Kidney (tissue), 13 donors: ENCODE measurements at regions not wholly inside any gene's neighbourhood (a gene's known extent, or its start where the extent isn't known, plus 50 kb on each side); places are given as distances from the start of the nearest gene placed in this dataset.
"Not testable (repeated sequence)": the region's sequence is repeated elsewhere in the genome, so short reads cannot be mapped to it uniquely, and the experiment has no call there.

Source experiments
- DNase-seq, 5 donors: peaks; one replicate each; pipeline ENCODE4 v3.0.0-alpha.2; 2013 to 2020
- FAIRE-seq: peaks from 2 replicates; lab custom pipeline; 2012; peaks lifted over from hg19 to GRCh38; lab: Jason Lieb, UNC
- H3K27ac ChIP-seq, 2 donors: one replicate each; pipeline ENCODE4 v1.7.0; 2013; ENCODE audit warnings: low read depth in 2 of 2, low read length in 2 of 2, inconsistent platforms in 1 of 2
- H3K27me3 ChIP-seq: one replicate; pipeline ENCODE4 v1.7.1; 2013; ENCODE audit warnings: low read length, inconsistent platforms; ENCODE audit not compliant: control insufficient read depth, insufficient read depth
- H3K36me3 ChIP-seq, 3 donors: one replicate each; pipeline versions ENCODE4 v1.7.0 to v1.7.1; 2013; ENCODE audit warnings: low read length in 3 of 3, control low read depth in 1 of 3, inconsistent platforms in 1 of 3; ENCODE audit not compliant: insufficient read depth in 3 of 3, control insufficient read depth in 2 of 3
- H3K4me1 ChIP-seq, 3 donors: one replicate each; pipeline versions ENCODE4 v1.7.0 to v1.7.1; 2013; ENCODE audit warnings: low read length in 3 of 3, inconsistent platforms in 1 of 3, low read depth in 1 of 3; ENCODE audit not compliant: control insufficient read depth in 2 of 3, insufficient read depth in 2 of 3
- H3K4me3 ChIP-seq, 3 donors: one replicate each; pipeline versions ENCODE4 v1.7.0 to v1.8.1; 2013; ENCODE audit warnings: low read length in 3 of 3, control low read depth in 1 of 3, inconsistent platforms in 1 of 3
- H3K9ac ChIP-seq, 3 donors: one replicate each; pipeline versions ENCODE4 v1.7.0 to v1.7.1; 2013; ENCODE audit warnings: low read length in 3 of 3, control low read depth in 1 of 3, inconsistent platforms in 1 of 3
- H3K9me3 ChIP-seq, 3 donors: one replicate each; pipeline versions ENCODE4 v1.7.0 to v1.7.1; 2013; ENCODE audit warnings: low read length in 3 of 3, control low read depth in 1 of 3, inconsistent platforms in 1 of 3; ENCODE audit not compliant: control insufficient read depth in 2 of 3, insufficient read depth in 1 of 3
- intact Hi-C: fragments of 100-400 bp; cut with DNase I; formaldehyde crosslinking; loops from one replicate; pipeline ENCODE4 v1.11.1; 2022
- TF ChIP-seq, protein P1 (sequence below): IDR thresholded peaks from 3 replicates; pipeline ENCODE4 v1.5.1; 2012; ENCODE audit warnings: mild to moderate bottlenecking, moderate library complexity, borderline replicate concordance; ENCODE audit not compliant: insufficient read depth; ENCODE audit errors: extremely low read depth
- donor health status: control.
- donor health status: control.
- donor health status: control.
- donor health status: control.
- donor health status: control.
- donor health status: DM: yes; HTN: yes; CAD: no.
- donor health status: Normal renal cell carcinoma (clear cell type).

DNA sequence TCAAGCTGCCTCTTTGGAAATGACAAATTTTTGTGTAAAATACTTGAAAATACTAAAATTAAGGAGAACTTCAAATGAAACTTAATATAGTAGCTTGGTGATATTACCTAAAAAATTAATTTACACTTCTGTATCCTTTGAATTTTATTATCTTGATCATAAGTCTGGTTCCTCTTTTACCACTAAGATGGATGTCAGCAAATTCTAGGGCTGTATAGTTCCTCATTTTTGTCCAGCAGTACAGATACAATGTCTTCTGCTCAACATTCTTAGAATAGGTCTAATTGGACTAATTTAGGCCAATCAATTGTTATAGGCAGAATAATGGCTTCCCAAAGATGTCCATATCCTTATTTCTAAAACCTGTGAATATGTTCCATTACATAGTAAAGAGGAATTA lies 1298.0 kb upstream of the RAG2 start:
- intact Hi-C loops, result no loop called here
- no peaks in the 10 kb centered on the region for H3K27me3 ChIP-seq

DNA sequence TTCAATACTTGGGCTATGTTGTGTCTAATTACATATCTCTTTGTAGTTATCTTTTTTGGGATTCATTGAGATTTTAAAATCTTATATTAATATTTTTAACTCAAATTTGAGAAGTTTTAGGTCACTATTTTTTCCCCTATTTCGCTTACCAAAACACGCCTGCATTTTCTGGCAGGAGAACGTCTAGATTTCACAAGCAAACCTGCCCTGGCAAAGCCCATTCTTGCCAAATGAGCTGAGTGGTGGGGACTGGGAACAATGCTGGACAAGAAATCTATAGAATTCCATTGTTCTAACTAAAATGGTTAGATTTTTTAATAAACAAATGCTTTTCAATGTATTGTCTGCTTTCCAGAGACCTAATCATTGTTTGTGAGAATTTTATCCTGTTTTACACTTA lies 1283.7 kb upstream of the RAG2 start:
- intact Hi-C loops, result no loop called here
- H3K4me1 ChIP-seq, result no peaks in the 10 kb centered on the region
- H3K27ac ChIP-seq, result no peak overlapping the region
- no peaks in the 10 kb centered on the region for H3K9me3 ChIP-seq
- TF ChIP-seq, protein P1, sequence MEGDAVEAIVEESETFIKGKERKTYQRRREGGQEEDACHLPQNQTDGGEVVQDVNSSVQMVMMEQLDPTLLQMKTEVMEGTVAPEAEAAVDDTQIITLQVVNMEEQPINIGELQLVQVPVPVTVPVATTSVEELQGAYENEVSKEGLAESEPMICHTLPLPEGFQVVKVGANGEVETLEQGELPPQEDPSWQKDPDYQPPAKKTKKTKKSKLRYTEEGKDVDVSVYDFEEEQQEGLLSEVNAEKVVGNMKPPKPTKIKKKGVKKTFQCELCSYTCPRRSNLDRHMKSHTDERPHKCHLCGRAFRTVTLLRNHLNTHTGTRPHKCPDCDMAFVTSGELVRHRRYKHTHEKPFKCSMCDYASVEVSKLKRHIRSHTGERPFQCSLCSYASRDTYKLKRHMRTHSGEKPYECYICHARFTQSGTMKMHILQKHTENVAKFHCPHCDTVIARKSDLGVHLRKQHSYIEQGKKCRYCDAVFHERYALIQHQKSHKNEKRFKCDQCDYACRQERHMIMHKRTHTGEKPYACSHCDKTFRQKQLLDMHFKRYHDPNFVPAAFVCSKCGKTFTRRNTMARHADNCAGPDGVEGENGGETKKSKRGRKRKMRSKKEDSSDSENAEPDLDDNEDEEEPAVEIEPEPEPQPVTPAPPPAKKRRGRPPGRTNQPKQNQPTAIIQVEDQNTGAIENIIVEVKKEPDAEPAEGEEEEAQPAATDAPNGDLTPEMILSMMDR, result no peak
- no peaks in the 10 kb centered on the region for H3K27me3 ChIP-seq
- no peak overlapping the region for H3K9ac ChIP-seq
- DNase-seq, result no peak
- H3K4me3 ChIP-seq, result no peak overlapping the region
- H3K36me3 ChIP-seq, result no peaks in the 10 kb centered on the region
- no peak for FAIRE-seq

More for the DNA sequence above, 1298.0 kb upstream of the RAG2 start:
- TF ChIP-seq, protein P1, result no peak
- H3K36me3 ChIP-seq, result no peaks in the 10 kb centered on the region
- H3K4me1 ChIP-seq, result no peaks in the 10 kb centered on the region
- H3K9me3 ChIP-seq, result peaks cover 0 to 4% (median 0%) of the 10 kb centered on the region in 3 donors
- no peak overlapping the region for H3K9ac ChIP-seq
- DNase-seq (no peak), FAIRE-seq (no peak)
- H3K27ac ChIP-seq, result no peak overlapping the region
- no peak overlapping the region for H3K4me3 ChIP-seq

DNA sequence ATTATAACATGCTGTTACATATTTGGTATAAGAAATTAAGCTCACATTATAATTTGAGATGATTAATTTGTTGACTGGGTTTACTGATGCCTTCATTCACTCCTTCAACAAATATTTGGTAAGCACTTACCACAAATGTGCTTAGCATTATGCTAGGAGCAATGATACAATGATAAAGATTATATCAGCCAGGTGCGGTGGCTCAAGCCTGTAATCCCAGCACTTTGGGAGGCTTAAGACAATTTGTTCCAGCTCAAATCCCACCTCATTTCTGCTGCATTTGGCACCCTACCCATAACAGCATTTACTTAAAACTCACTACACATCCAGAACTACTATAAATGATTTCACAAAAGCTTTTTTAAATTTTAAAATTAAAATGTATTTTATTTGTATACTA lies 1263.6 kb upstream of the RAG2 start:
- FAIRE-seq (no peak), DNase-seq (no peak)
- TF ChIP-seq, protein P1, result no peak
- Histone ChIP-seq H3K9ac (no peak overlapping the region), H3K4me1 (no peaks in the 10 kb centered on the region), H3K4me3 (no peak overlapping the region), H3K27me3 (no peaks in the 10 kb centered on the region), H3K36me3 (no peaks in the 10 kb centered on the region), H3K9me3 (no peaks in the 10 kb centered on the region), H3K27ac (no peak overlapping the region)
- intact Hi-C loops, result no loop called here

DNA sequence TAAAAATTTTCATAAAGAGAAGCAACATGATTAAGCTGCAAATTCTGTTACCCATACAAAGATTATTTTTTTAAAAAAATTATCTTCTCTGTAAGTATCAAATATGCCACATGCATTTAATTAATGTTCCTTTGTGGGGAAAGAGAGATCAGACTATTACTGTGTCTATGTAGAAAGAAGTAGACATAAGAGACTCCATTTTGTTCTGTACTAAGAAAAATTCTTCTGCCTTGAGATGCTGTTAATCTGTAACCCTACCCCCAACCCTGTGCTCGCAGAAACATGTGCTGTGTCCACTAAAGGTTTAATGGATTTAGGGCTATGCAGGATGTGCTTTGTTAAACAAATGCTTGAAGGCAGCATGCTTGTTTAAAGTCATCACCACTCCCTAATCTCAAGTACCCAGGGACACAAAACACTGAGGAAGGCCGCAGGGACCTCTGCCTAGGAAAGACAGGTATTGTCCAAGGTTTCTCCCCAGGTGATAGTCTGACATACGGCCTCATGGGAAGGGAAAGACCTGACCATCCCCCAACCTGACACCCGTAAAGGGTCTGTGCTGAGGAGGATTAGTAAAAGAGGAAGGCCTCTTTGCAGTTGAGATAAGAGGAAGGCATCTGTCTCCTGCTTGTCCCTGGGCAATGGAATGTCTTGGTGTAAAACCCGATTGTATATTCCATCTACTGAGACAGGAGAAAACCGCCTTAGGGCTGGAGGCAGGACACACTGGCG lies 1260.9 kb upstream of the RAG2 start:
- H3K4me1 ChIP-seq, H3K9me3 ChIP-seq, H3K9ac ChIP-seq, H3K27me3 ChIP-seq, H3K36me3 ChIP-seq, DNase-seq, H3K4me3 ChIP-seq, intact Hi-C loops, FAIRE-seq, H3K27ac ChIP-seq: not testable (repeated sequence)
